DND-41 (cell line): ENCODE measurements at regions not wholly inside any gene's neighbourhood (a gene's known extent, or its start where the extent isn't known, plus 50 kb on each side); places are given as distances from the start of the nearest gene placed in this dataset.

Experiments used
- ATAC-seq: fragments of 200-7000 bp; cut with Tn5 transposase; 3 replicates; pipeline ENCODE4 v1.9.1; 2021; ENCODE audit warnings: low read depth; ENCODE audit not compliant: insufficient read depth
- DNase-seq: peaks from one replicate; pipeline ENCODE4 v3.0.0-alpha.2; 2020
- H2AFZ ChIP-seq: 2 replicates; pipeline ENCODE4 v1.6.0; 2012; ENCODE audit warnings: low read depth, low read length
- H3K27ac ChIP-seq: 2 replicates; pipeline ENCODE4 v1.5.1; 2012; ENCODE audit warnings: low read length, inconsistent platforms
- H3K27me3 ChIP-seq: fragments of 200-600 bp; sonication (generic); 2 replicates; pipeline ENCODE4 v1.6.0; 2012; ENCODE audit warnings: low read length, mild to moderate bottlenecking, inconsistent platforms; ENCODE audit not compliant: insufficient read depth, poor library complexity
- H3K36me3 ChIP-seq: 2 replicates; pipeline ENCODE4 v1.5.1; 2012; ENCODE audit warnings: low read length, inconsistent platforms; ENCODE audit not compliant: insufficient read depth
- H3K4me1 ChIP-seq: 2 replicates; pipeline ENCODE4 v1.5.1; 2012; ENCODE audit warnings: mild to moderate bottlenecking, low read length; ENCODE audit not compliant: insufficient read depth
- H3K4me2 ChIP-seq: 2 replicates; pipeline ENCODE4 v1.6.0; 2012; ENCODE audit warnings: mild to moderate bottlenecking, moderate library complexity, low read length, inconsistent platforms; ENCODE audit not compliant: insufficient read depth
- H3K4me3 ChIP-seq, 2 experiments: fragments of 200-600 bp in 1 of 2; shearing (Covaris generic) in 1 of 2; 2 replicates each; pipeline ENCODE4 v1.5.1; 2012 to 2016; ENCODE audit warnings: inconsistent platforms in 2 of 2, low read length in 2 of 2, mild to moderate bottlenecking in 2 of 2, low read depth in 1 of 2, moderate library complexity in 1 of 2
- H3K79me2 ChIP-seq: 2 replicates; pipeline ENCODE4 v1.6.0; 2012; ENCODE audit warnings: low read length, inconsistent platforms; ENCODE audit not compliant: insufficient read depth
- H3K9ac ChIP-seq: 2 replicates; pipeline ENCODE4 v1.6.0; 2012; ENCODE audit warnings: low read depth, mild to moderate bottlenecking, inconsistent platforms, low read length, moderate library complexity
- H3K9me3 ChIP-seq: 2 replicates; pipeline ENCODE4 v1.5.1; 2012; ENCODE audit warnings: low read length, moderate library complexity, mild to moderate bottlenecking, inconsistent platforms; ENCODE audit not compliant: insufficient read depth, severe bottlenecking
- H4K20me1 ChIP-seq: 2 replicates; pipeline ENCODE4 v1.6.0; 2012; ENCODE audit warnings: low read length; ENCODE audit not compliant: insufficient read depth
- EZH2 ChIP-seq: IDR thresholded peaks from 3 replicates; pipeline ENCODE4 v1.6.1; 2012; ENCODE audit warnings: borderline replicate concordance, low read depth, mild to moderate bottlenecking, moderate library complexity, low read length, inconsistent platforms; ENCODE audit not compliant: severe bottlenecking
- TF ChIP-seq, protein P1 (sequence below): IDR thresholded peaks from 2 replicates; pipeline ENCODE4 v1.5.1; 2012; ENCODE audit warnings: borderline replicate concordance, low read length, moderate library complexity, mild to moderate bottlenecking; ENCODE audit not compliant: poor library complexity, severe bottlenecking; ENCODE audit errors: extremely low read depth

DNA sequence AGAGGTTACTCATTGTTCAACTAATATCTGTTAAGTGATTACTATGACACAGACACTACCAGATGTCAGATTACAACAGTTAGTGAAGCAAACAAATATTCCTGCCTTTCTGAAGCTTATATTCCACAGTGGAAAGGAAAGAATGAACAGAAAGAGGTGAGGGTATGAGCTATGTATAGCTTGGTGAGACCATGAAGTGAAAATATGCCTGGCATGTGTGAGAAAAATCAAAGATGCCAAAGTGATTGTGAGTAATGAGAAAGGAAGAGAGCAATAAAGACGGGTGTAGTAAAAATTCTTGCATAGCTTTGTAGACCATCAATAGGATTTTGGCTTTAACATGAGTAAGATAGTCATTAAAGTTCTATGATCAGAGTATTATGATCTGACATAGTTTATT lies 734.5 kb upstream of the NUDT12 start:
- Histone ChIP-seq H3K4me2 (no peak overlapping the region), H3K27ac (no peak overlapping the region), H4K20me1 (no peaks in the 10 kb centered on the region), H3K4me3 (no peak overlapping the region), H3K4me1 (no peaks in the 10 kb centered on the region), H3K9me3 (no peaks in the 10 kb centered on the region), H3K27me3 (no peaks in the 10 kb centered on the region), H3K9ac (no peak overlapping the region), H3K79me2 (no peaks in the 10 kb centered on the region), H2AFZ (no peak overlapping the region), H3K36me3 (no peaks in the 10 kb centered on the region)
- ATAC-seq (no peak), DNase-seq (no peak)
- TF ChIP-seq, protein P1, sequence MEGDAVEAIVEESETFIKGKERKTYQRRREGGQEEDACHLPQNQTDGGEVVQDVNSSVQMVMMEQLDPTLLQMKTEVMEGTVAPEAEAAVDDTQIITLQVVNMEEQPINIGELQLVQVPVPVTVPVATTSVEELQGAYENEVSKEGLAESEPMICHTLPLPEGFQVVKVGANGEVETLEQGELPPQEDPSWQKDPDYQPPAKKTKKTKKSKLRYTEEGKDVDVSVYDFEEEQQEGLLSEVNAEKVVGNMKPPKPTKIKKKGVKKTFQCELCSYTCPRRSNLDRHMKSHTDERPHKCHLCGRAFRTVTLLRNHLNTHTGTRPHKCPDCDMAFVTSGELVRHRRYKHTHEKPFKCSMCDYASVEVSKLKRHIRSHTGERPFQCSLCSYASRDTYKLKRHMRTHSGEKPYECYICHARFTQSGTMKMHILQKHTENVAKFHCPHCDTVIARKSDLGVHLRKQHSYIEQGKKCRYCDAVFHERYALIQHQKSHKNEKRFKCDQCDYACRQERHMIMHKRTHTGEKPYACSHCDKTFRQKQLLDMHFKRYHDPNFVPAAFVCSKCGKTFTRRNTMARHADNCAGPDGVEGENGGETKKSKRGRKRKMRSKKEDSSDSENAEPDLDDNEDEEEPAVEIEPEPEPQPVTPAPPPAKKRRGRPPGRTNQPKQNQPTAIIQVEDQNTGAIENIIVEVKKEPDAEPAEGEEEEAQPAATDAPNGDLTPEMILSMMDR = no peak
- no peak for TF ChIP-seq EZH2

DNA sequence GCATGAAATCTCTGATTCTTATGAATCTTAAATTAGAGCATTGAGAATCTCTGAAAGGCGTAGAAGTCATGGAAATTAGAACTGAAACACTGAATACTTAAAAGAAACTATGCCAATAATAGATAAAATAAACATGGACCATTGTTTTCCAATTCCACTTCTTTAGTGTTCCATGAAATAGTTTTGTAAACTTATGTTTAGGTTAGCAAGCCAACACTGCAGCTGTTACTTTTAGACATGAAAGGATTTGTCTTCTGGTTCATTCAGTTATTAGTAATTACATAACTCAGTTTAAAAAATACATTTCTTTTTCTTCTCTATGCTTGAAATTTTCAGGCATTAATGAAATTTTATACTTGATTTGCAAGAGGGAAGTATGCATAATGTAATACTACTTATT lies 733.4 kb upstream of the NUDT12 start:
- ATAC-seq (no peak), DNase-seq (no peak)
- no peaks in the 10 kb centered on the region for H4K20me1 ChIP-seq
- H3K27ac ChIP-seq = no peak overlapping the region
- no peak overlapping the region for H3K4me3 ChIP-seq
- no peaks in the 10 kb centered on the region for H3K4me1 ChIP-seq
- H3K9ac ChIP-seq = no peak overlapping the region
- no peaks in the 10 kb centered on the region for H3K36me3 ChIP-seq
- H2AFZ ChIP-seq = no peak overlapping the region
- no peak for TF ChIP-seq EZH2
- TF ChIP-seq, protein P1 = no peak
- H3K4me2 ChIP-seq = no peak overlapping the region
- no peaks in the 10 kb centered on the region for H3K27me3 ChIP-seq
- H3K9me3 ChIP-seq = no peaks in the 10 kb centered on the region
- H3K79me2 ChIP-seq = no peaks in the 10 kb centered on the region

GRCh38 chr5:104283136-104283535 lies 720.5 kb upstream of the NUDT12 start:
- Histone ChIP-seq H3K9ac (no peak overlapping the region), H3K27ac (no peak overlapping the region), H3K4me1 (no peaks in the 10 kb centered on the region), H3K4me2 (no peak overlapping the region), H3K9me3 (no peaks in the 10 kb centered on the region), H3K79me2 (no peaks in the 10 kb centered on the region), H3K36me3 (no peaks in the 10 kb centered on the region), H4K20me1 (no peaks in the 10 kb centered on the region), H3K4me3 (no peak overlapping the region), H3K27me3 (no peaks in the 10 kb centered on the region), H2AFZ (no peak overlapping the region)
- ATAC-seq (no peak), DNase-seq (no peak)
- TF ChIP-seq, protein P1 = no peak

GRCh38 chr5:104273725-104274124 lies 711.1 kb upstream of the NUDT12 start:
- Histone ChIP-seq H3K79me2 (no peaks in the 10 kb centered on the region), H2AFZ (no peak overlapping the region), H3K27ac (no peak overlapping the region), H3K4me1 (no peaks in the 10 kb centered on the region), H4K20me1 (no peaks in the 10 kb centered on the region), H3K4me2 (no peak overlapping the region), H3K9me3 (no peaks in the 10 kb centered on the region), H3K4me3 (no peak overlapping the region), H3K9ac (no peak overlapping the region), H3K27me3 (no peaks in the 10 kb centered on the region), H3K36me3 (no peaks in the 10 kb centered on the region)
- no peak for ATAC-seq
- no peak for TF ChIP-seq EZH2
- TF ChIP-seq, protein P1 = no peak
- DNase-seq = no peak
